ENCODE measurements at regions not wholly inside any gene's neighbourhood (a gene's known extent, or its start where the extent isn't known, plus 50 kb on each side); places are given as distances from the start of the nearest gene placed in this dataset.

DNA sequence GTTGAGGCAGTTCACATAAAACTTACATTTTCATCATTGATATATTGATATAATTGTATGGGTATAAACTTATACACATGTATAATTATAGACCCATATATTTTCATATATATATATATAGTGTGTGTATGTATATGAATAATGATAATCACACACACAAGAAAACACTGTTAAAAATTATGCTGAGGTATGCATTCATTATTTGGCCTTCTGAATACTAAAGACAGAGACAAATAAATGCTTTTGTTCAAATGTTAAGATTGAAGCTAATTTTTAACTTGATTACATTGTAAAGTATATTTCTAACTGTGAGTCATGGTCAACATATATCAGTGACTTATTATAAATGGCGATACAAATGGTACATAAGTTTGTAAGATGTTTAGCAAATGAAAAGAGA, 888.8 kb downstream of the OTOL1 start:
- Histone ChIP-seq H3K4me3 (replicated peaks in 1 of 3; ENCODE audit: insufficient read depth in 1 of 3, low read depth in 2 of 3, low read length in 3 of 3) (no peak overlapping the region), H3K79me2 (ENCODE audit: insufficient read depth, low read length) (no peaks in the 10 kb centered on the region), H3K9ac (ENCODE audit: insufficient read depth, low read depth, low read length) (no peak overlapping the region), H3K4me1 (ENCODE audit: insufficient read depth, low read length) (no peaks in the 10 kb centered on the region), H3K4me2 (ENCODE audit: low read depth, low read length) (no peak overlapping the region), H2AFZ (ENCODE audit: low read length) (no peak overlapping the region), H4K20me1 (ENCODE audit: insufficient read depth, low read length) (no peaks in the 10 kb centered on the region), H3K27ac (ENCODE audit: extremely low read length, insufficient read depth, low read length) (no peak overlapping the region), H3K36me3 (replicated peaks in 1 of 2; ENCODE audit: control insufficient read depth in 1 of 2, insufficient read depth in 2 of 2, low read length in 2 of 2) (no peaks in the 10 kb centered on the region), H3K9me3 (ENCODE audit: low read length) (no peaks in the 10 kb centered on the region), H3K27me3 (ENCODE audit: control insufficient read depth in 1 of 2, insufficient read depth in 2 of 2, low read length in 2 of 2) (no peaks in the 10 kb centered on the region)
- no TSS peak for BruUV-seq (replicated peaks)
- intact Hi-C loops (cut with micrococcal nuclease; ENCODE audit: unreplicated experiment), result no loop called here
- ChIA-PET POLR2A (no interaction called here), CTCF (ENCODE audit: low intra/inter-chr PET ratio, low total read pairs) (no interaction called here)
- in situ Hi-C loops (cut with HindIII; ENCODE audit: extremely low pct_ligation_motif_present, low pct_unique_long_range_greater_than_20kb), result no loop called here
- DNase-seq (ENCODE audit: low spot score) (no peak), FAIRE-seq (no peak), ATAC-seq (no peak)
- 0% methylated on average over 1 of the region's 1 CpG for WGBS (ENCODE audit: low lambda C conversion rate)
- TF ChIP-seq MAFF (IDR thresholded peaks at IDR 0.05; ENCODE audit: low read depth, low read length) (peak; percentile 39; the same call in 1 of the 2 replicates), ZNF274 (CRISPR knock-in tag; IDR thresholded peaks at IDR 0.05) (no peak), MAFK (conservative IDR thresholded peaks at IDR 0.05 in 1 of 2, IDR thresholded peaks at IDR 0.05 in 1 of 2; ENCODE audit: low read length in 2 of 2) (peak; percentile 47 to 75; a peak in 2 of 4 replicates)

- POLR2A ChIA-PET, result no interaction called here
- Histone ChIP-seq H3K4me3 (replicated peaks in 1 of 3; ENCODE audit: insufficient read depth in 1 of 3, low read depth in 2 of 3, low read length in 3 of 3) (no peak overlapping the region), H3K4me2 (ENCODE audit: low read depth, low read length) (no peak overlapping the region), H3K4me1 (ENCODE audit: insufficient read depth, low read length) (no peaks in the 10 kb centered on the region), H3K27ac (ENCODE audit: extremely low read length, insufficient read depth, low read length) (no peak overlapping the region), H3K36me3 (replicated peaks in 1 of 2; ENCODE audit: control insufficient read depth in 1 of 2, insufficient read depth in 2 of 2, low read length in 2 of 2) (no peaks in the 10 kb centered on the region), H3K27me3 (ENCODE audit: control insufficient read depth in 1 of 2, insufficient read depth in 2 of 2, low read length in 2 of 2) (no peaks in the 10 kb centered on the region), H4K20me1 (ENCODE audit: insufficient read depth, low read length) (no peaks in the 10 kb centered on the region), H3K79me2 (ENCODE audit: insufficient read depth, low read length) (no peaks in the 10 kb centered on the region), H2AFZ (ENCODE audit: low read length) (no peak overlapping the region), H3K9ac (ENCODE audit: insufficient read depth, low read depth, low read length) (no peak overlapping the region), H3K9me3 (ENCODE audit: low read length) (no peaks in the 10 kb centered on the region)
- no peak for FAIRE-seq
- CTCF ChIA-PET (ENCODE audit: low intra/inter-chr PET ratio, low total read pairs), result no interaction called here
- in situ Hi-C loops (cut with HindIII; ENCODE audit: extremely low pct_ligation_motif_present, low pct_unique_long_range_greater_than_20kb), result no loop called here
- no TSS peak for BruUV-seq (replicated peaks)
- ATAC-seq, result no peak
- WGBS (ENCODE audit: low lambda C conversion rate), result 1% methylated on average over 3 of the region's 3 CpGs
- intact Hi-C loops (cut with micrococcal nuclease; ENCODE audit: unreplicated experiment), result no loop called here
- no peak for DNase-seq (ENCODE audit: low spot score)
- TF ChIP-seq, protein P1, sequence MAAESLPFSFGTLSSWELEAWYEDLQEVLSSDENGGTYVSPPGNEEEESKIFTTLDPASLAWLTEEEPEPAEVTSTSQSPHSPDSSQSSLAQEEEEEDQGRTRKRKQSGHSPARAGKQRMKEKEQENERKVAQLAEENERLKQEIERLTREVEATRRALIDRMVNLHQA (CRISPR knock-in tag; IDR thresholded peaks at IDR 0.05), result no peak
- TF ChIP-seq, protein P2, sequence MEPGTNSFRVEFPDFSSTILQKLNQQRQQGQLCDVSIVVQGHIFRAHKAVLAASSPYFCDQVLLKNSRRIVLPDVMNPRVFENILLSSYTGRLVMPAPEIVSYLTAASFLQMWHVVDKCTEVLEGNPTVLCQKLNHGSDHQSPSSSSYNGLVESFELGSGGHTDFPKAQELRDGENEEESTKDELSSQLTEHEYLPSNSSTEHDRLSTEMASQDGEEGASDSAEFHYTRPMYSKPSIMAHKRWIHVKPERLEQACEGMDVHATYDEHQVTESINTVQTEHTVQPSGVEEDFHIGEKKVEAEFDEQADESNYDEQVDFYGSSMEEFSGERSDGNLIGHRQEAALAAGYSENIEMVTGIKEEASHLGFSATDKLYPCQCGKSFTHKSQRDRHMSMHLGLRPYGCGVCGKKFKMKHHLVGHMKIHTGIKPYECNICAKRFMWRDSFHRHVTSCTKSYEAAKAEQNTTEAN (CRISPR knock-in tag; conservative IDR thresholded peaks at IDR 0.05), result no peak
Measured at GRCh38 chr3:162390891-162391290, 894.3 kb downstream of the OTOL1 start.

Measured in HepG2 (cell line).